ENCODE measurements at regions not wholly inside any gene's neighbourhood (a gene's known extent, or its start where the extent isn't known, plus 50 kb on each side); places are given as distances from the start of the nearest gene placed in this dataset.
A peak's percentile ranks its signal among the peaks of the same experiment; 100 is the strongest.

DNA sequence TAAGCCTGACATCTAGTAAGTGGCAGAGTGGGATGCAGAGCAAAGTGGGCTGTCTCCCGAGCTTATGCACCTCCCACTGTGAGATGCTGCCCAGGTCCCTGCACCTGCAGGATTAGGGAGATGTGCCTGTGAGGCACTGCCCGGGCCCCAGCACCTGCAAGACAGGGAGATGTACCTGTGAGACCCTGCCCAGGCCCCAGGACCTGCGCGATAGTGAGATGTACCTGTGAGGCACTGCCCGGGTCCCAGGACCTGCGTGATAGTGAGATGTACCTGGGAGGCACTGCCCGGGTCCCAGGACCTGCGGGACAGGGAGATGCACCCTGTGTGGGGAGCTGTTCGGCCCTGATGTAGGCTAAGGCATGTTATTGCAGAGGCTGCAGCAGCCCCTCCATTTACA, 622.8 kb downstream of the PTPRU start:
- Mint-ChIP-seq H3K4me1 (ENCODE audit: low read depth) (no peaks in the 10 kb centered on the region), H3K27ac (no peak overlapping the region), H3K4me3 (ENCODE audit: low read depth) (no peak overlapping the region), H3K9me3 (ENCODE audit: low read depth) (peaks cover 7% of the 10 kb centered on the region), H3K27me3 (peaks cover 22% of the 10 kb centered on the region), H3K36me3 (ENCODE audit: insufficient read depth) (no peaks in the 10 kb centered on the region)
- no peak for DNase-seq (ENCODE audit: low spot score, unreplicated experiment)
- TF ChIP-seq, protein P1, sequence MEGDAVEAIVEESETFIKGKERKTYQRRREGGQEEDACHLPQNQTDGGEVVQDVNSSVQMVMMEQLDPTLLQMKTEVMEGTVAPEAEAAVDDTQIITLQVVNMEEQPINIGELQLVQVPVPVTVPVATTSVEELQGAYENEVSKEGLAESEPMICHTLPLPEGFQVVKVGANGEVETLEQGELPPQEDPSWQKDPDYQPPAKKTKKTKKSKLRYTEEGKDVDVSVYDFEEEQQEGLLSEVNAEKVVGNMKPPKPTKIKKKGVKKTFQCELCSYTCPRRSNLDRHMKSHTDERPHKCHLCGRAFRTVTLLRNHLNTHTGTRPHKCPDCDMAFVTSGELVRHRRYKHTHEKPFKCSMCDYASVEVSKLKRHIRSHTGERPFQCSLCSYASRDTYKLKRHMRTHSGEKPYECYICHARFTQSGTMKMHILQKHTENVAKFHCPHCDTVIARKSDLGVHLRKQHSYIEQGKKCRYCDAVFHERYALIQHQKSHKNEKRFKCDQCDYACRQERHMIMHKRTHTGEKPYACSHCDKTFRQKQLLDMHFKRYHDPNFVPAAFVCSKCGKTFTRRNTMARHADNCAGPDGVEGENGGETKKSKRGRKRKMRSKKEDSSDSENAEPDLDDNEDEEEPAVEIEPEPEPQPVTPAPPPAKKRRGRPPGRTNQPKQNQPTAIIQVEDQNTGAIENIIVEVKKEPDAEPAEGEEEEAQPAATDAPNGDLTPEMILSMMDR (IDR thresholded peaks at IDR 0.05; ENCODE audit: unreplicated experiment) = no peak

DNA sequence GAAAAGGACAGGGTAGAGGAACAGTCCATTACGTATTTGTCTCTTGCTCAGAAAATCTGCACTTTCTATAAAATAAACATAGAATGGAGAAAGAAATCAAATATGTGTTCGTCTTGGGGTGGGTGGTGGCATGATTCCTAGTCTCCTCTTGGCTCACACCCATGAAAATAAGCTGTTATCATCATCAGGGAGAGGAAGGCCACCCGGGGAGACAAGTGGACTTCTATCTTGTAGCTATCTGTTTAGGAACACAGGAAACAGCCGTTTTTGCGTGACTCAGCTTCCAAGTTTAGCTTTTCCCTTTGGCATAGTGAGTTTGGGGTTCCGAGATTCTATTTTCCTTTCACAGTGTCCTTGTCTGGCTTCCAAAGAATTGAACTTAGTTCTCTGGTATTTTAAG, 622.3 kb downstream of the PTPRU start:
- DNase-seq (ENCODE audit: low spot score, unreplicated experiment) = no peak
- no peaks in the 10 kb centered on the region for H3K36me3 Mint-ChIP-seq (ENCODE audit: insufficient read depth)
- peaks cover 23% of the 10 kb centered on the region for H3K27me3 Mint-ChIP-seq
- H3K4me3 Mint-ChIP-seq (ENCODE audit: low read depth) = no peak overlapping the region
- peaks cover 7% of the 10 kb centered on the region for H3K9me3 Mint-ChIP-seq (ENCODE audit: low read depth)
- TF ChIP-seq, protein P1 (IDR thresholded peaks at IDR 0.05; ENCODE audit: unreplicated experiment) = no peak
- no peak overlapping the region for H3K27ac Mint-ChIP-seq
- H3K4me1 Mint-ChIP-seq (ENCODE audit: low read depth) = no peaks in the 10 kb centered on the region

DNA sequence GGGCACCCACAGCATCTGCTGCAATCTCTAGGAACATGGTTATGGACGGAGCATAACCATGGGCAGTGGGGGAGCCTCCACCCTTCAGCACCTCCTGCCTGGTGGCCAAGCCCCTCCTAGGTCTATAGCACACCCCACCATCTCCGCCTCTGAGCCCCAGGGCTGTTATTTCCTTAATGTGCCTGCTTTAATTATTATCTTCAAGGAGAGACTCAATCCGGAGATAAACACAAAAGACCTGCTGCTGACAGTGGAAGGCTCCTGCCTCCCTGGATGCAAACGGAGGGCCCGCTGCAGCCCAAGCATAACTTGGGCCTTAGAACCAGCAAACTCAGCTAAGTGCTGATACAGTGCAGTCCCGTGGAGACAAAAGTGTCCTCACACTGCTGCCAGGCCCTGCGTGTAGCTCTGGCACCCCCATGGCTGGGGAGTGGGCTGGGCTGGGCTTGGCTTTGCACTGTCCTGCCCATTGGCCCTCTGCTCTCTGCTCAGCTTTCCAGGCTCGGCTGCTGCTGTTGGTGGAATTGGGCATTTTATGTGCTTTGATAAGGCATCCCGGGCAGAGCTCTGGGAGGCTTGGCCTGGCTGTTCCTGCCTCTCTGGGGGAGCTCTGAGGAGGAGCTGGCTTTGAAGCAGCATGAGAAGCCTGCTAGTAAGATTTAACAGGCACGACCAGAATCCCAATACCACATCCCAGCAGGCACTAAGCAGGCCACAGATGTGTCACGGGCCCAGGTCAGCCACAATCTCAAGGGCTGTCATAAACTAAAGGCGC, 620.2 kb downstream of the PTPRU start:
- peaks cover 34% of the 10 kb centered on the region for H3K27me3 Mint-ChIP-seq
- H3K4me3 Mint-ChIP-seq (ENCODE audit: low read depth) = no peak overlapping the region
- peaks cover 6% of the 10 kb centered on the region for H3K9me3 Mint-ChIP-seq (ENCODE audit: low read depth)
- H3K27ac Mint-ChIP-seq = no peak overlapping the region
- H3K36me3 Mint-ChIP-seq (ENCODE audit: insufficient read depth) = no peaks in the 10 kb centered on the region
- peaks cover 4% of the 10 kb centered on the region for H3K4me1 Mint-ChIP-seq (ENCODE audit: low read depth)
- TF ChIP-seq, protein P1 (IDR thresholded peaks at IDR 0.05; ENCODE audit: unreplicated experiment) = no peak
- DNase-seq (ENCODE audit: low spot score, unreplicated experiment) = no peak

DNA sequence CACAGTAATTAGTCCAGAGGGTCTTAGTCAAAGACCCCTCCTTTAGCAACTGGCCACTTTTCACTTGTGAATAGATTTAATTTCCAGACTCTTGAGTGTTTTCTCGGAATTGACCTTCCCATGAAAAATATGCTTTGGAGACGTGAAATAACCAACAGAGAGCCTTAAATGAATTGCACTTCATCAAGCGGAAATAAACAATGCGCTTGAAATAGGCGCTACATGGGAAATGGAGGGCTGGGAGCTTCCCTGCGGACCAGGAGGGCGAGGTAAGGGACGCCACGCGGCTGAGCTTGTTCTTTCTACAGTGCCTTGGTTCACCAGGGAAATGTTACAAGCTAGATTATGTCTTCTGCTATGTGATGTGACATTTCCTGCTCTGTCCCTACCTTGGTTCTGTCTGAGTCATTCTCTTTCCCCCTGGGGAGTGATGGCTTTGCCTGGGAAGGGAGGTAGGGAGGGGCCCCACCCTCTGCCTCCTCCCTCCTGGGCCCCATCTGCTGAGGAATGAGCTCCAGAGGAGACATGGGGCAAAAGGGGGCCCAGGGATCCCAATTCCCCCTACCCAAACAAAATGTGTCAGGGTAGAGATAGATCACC, 619.3 kb downstream of the PTPRU start:
- peaks cover 34% of the 10 kb centered on the region for H3K27me3 Mint-ChIP-seq
- no peak overlapping the region for H3K4me3 Mint-ChIP-seq (ENCODE audit: low read depth)
- H3K27ac Mint-ChIP-seq = no peak overlapping the region
- TF ChIP-seq, protein P1 (IDR thresholded peaks at IDR 0.05; ENCODE audit: unreplicated experiment) = no peak
- no peaks in the 10 kb centered on the region for H3K36me3 Mint-ChIP-seq (ENCODE audit: insufficient read depth)
- H3K9me3 Mint-ChIP-seq (ENCODE audit: low read depth) = no peaks in the 10 kb centered on the region
- DNase-seq (ENCODE audit: low spot score, unreplicated experiment) = no peak
- H3K4me1 Mint-ChIP-seq (ENCODE audit: low read depth) = peaks cover 9% of the 10 kb centered on the region

DNA sequence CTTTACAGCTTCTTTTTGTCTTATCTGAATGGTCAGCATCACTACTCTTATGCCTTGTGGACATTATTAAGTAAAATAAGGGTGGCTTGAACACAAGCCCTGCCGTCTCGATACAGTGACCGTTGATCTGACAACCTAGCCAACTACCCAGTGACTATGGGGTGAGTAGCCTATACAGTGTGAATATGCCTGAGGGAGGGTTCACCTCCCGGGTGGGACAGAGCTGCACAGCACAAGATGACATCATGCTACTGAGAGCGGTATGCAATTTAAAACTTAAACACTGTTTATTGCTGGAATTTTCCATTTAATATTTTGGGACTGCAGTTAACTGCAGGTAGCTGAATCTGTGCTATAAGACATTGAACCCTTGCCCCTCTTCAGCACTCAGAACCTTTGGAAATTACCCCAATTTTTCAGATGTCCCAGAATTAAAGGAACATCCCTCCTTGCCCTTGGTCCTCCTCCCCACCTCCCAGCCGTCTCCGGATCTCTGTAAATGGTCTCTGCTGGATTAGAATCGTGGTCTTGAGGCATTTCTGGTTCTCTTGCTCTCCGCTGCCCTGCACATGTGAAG, 618.5 kb downstream of the PTPRU start:
- H3K9me3 Mint-ChIP-seq (ENCODE audit: low read depth) = no peaks in the 10 kb centered on the region
- no peak overlapping the region for H3K4me3 Mint-ChIP-seq (ENCODE audit: low read depth)
- peaks cover 9% of the 10 kb centered on the region for H3K4me1 Mint-ChIP-seq (ENCODE audit: low read depth)
- no peak for DNase-seq (ENCODE audit: low spot score, unreplicated experiment)
- TF ChIP-seq, protein P1 (IDR thresholded peaks at IDR 0.05; ENCODE audit: unreplicated experiment) = no peak
- peaks cover 41% of the 10 kb centered on the region for H3K27me3 Mint-ChIP-seq
- peak overlapping the region; percentile 3 for H3K27ac Mint-ChIP-seq
- H3K36me3 Mint-ChIP-seq (ENCODE audit: insufficient read depth) = no peaks in the 10 kb centered on the region

Data from progenitor cell of endocrine pancreas (in vitro differentiated cells).